Fibroblast of pulmonary artery (primary cell): ENCODE measurements at regions not wholly inside any gene's neighbourhood (a gene's known extent, or its start where the extent isn't known, plus 50 kb on each side); places are given as distances from the start of the nearest gene placed in this dataset.

Experiments
- DNase-seq: peaks from one replicate; pipeline ENCODE4 v3.0.0-alpha.2; 2010; ENCODE audit warnings: low read depth
- H3K4me3 ChIP-seq: replicated peaks from 2 replicates; pipeline ENCODE4 v1.5.1; 2011; ENCODE audit warnings: low read depth, mild to moderate bottlenecking, control low read depth, low read length, moderate library complexity
- CTCF ChIP-seq: IDR thresholded peaks from 2 replicates; pipeline ENCODE4 v1.5.1; 2011; ENCODE audit warnings: mild to moderate bottlenecking, control low read depth, low read length, inconsistent platforms; ENCODE audit errors: missing control alignments

GRCh38 chr5:6177926-6178325 lies 200.4 kb downstream of the MED10 start:
- no peak for DNase-seq
- TF ChIP-seq CTCF: no peak

GRCh38 chr5:6176102-6176693 lies 202.1 kb downstream of the MED10 start:
- no peak overlapping the region for H3K4me3 ChIP-seq
- TF ChIP-seq CTCF: no peak
- no peak for DNase-seq

More at GRCh38 chr5:6177926-6178325, 200.4 kb downstream of the MED10 start:
- H3K4me3 ChIP-seq: no peak overlapping the region

GRCh38 chr5:6175172-6175854 lies 203.0 kb downstream of the MED10 start:
- DNase-seq: no peak
- TF ChIP-seq CTCF: no peak
- H3K4me3 ChIP-seq: no peak overlapping the region

- TF ChIP-seq CTCF: no peak
- H3K4me3 ChIP-seq: no peak overlapping the region
- DNase-seq: no peak
Measured at GRCh38 chr5:6169660-6170059, 208.7 kb downstream of the MED10 start.

- no peak for TF ChIP-seq CTCF
- H3K4me3 ChIP-seq: no peak overlapping the region
- no peak for DNase-seq
Measured at GRCh38 chr5:6166698-6167394, 211.5 kb downstream of the MED10 start.

- no peak overlapping the region for H3K4me3 ChIP-seq
- no peak for TF ChIP-seq CTCF
- DNase-seq: no peak
Measured at GRCh38 chr5:6163913-6164312, 214.4 kb downstream of the MED10 start.
